HG03060 (cell line): ENCODE measurements at regions not wholly inside any gene's neighbourhood (a gene's known extent, or its start where the extent isn't known, plus 50 kb on each side); places are given as distances from the start of the nearest gene placed in this dataset.
"Not testable (repeated sequence)": the region's sequence is repeated elsewhere in the genome, so short reads cannot be mapped to it uniquely, and the experiment has no call there.

ENCODE experiments used
- ATAC-seq: cut with Tn5 transposase; IDR thresholded peaks from one replicate; pipeline ENCODE4 v1.9.1; 2021; ENCODE audit warnings: low read depth, moderate number of reproducible peaks; ENCODE audit not compliant: unreplicated experiment

DNA sequence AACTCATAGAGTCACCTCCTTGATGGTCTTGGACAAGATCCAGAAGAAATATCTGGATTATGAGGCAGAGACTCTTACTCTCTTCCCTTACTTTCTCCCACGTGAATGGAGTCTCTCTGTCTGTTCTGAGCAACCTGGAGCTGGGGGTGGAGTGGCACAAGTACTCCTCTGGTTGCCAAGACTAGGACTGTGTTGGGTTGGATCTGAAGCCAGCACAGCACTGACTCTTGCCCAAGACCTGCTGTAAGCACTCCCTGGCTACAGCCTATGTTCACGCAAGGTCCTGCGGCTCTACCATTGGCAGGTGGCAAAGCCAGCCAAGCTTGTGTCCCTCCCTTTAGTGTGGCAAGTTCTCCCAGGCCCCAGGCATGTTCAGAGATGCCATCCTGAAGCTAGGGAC lies 488.2 kb upstream of the NRG3 start:
- no peak for ATAC-seq

DNA sequence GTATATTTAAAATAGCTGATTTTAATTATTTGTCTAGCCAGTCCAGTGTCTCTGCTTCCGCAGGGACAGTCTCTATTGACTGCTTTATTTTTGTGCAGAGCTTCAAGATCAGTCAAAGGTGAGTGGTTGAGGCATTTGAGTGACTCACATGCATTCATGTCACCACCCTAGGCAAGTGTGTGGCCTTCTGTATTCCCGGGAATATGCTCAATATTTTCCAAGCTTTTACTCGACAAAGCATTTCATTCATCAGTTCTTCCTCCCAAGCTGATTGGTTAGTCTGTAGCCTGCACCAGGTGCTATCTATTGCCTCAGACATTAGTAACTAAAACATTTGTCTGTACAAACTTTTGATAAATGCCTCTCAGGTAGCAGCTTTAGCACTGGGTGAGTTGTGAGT lies 471.5 kb upstream of the NRG3 start:
- no peak for ATAC-seq

DNA sequence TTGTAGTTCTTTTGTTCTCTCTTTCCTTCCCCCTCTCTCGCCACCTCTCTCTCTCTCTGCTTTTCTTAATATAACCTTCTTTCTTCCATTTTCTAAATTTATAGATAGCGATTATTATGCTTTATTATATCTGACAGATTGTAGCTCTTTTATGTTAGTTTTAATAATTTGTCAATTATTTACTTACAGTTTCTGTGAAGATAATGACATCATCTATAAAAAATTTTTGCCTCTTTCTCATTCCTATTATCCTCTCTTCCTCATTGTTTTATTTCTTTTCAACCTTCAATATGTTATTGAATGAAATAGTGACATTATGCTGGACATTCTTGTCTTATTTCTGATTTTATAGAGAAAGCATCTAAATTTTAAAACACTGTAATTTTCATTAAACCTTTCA lies 469.6 kb upstream of the NRG3 start:
- no peak for ATAC-seq

DNA sequence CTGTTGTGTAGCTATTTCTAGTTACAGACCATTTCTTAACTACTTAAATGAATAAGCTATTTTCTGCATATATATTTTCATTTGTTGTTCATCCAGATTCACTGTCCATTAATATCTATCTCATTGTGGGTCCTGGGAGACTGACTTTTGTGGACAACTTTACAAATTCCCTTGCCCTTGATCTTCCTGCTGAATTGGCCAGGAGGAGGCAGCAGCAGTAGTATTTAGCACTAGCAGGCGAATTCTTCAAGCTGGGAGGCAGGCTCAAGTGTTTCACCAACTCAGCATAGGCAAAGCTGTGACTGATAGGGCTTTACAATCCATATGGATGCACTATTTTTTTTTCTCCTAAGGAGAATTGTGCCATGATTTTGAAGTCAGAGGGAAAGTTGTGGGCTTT lies 461.0 kb upstream of the NRG3 start:
- no peak for ATAC-seq

DNA sequence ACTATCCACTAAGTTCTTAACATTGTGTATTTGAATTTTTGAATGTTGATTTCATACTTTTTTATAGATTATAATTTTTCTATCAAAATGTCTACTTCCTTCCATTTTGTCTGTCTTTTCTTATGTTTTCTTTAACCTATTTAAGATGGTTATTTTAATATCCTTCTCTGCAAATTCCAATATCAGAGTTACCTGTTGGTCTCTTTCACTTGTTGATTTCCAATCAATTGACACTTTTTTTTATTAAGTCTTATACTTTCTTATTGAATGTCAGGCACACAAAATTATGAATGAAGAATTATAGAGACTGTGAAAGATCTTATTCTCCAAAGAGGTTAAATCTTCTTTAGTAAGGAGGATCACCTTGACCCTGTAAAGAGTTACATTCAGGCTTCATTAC lies 448.3 kb upstream of the NRG3 start:
- no peak for ATAC-seq

DNA sequence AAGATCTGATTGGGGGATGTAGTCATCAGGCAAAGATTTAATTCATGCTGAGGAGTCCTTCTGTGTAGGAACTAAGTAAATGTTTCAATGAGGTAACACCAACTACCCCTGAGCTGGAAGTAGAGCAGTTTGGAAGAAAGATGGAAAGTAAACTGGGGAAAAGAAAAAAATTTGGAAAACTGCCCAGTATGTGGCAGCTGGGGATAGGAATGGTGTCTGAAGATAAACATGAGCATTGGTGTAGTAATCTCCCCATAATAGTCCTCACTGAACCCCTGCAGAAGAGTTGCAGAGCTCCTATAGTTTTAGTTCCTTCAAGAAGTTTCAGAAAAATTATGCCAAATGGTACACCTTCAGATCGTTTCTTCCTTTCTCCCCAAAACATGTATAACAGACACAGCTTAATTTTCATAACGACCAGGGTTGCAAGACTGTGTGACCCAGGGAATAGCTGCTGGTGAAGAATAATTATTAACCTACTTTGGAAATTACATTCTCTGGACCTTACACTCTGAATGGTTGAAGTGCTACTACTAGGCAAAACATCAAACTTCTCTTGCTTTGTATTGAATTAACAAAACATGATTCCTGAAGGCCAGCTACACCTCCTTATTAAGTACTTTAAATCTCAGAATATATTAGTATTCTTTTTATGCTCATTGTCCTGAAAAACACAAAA lies 446.4 kb upstream of the NRG3 start:
- no peak for ATAC-seq

DNA sequence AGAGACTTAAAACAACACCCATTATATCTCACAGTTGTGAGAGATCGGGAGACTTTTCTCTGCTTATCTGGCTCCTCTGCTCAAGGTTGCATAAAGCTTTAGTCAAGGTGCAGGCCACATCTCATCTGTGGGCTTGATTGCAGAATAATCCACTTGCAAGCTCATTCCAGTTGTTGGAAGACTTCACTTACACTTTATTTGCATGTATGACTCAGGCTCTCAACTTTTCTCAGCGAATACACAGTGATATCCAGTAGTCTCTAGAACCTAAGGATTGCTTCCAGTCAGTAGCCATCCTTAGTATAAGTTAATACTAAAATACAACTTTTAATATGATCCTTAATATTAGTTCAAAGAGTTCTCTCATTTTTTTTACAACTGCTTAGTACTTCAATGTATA lies 435.5 kb upstream of the NRG3 start:
- no peak for ATAC-seq

DNA sequence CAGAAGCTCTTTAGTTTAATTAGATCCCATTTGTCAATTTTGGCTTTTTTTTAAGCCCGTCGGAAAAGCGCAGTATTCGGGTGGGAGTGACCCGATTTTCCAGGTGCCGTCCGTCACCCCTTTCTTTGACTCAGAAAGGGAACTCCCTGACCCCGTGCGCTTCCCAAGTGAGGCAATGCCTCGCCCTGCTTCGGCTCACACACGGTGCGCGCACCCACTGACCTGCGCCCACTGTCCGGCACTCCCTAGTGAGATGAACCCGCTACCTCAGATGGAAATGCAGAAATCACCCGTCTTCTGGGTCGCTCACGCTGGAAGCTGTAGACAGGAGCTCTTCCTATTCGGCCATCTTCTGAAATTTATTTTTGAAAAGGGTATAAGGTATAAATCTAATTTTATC lies 433.4 kb upstream of the NRG3 start:
- ATAC-seq: not testable (repeated sequence)

DNA sequence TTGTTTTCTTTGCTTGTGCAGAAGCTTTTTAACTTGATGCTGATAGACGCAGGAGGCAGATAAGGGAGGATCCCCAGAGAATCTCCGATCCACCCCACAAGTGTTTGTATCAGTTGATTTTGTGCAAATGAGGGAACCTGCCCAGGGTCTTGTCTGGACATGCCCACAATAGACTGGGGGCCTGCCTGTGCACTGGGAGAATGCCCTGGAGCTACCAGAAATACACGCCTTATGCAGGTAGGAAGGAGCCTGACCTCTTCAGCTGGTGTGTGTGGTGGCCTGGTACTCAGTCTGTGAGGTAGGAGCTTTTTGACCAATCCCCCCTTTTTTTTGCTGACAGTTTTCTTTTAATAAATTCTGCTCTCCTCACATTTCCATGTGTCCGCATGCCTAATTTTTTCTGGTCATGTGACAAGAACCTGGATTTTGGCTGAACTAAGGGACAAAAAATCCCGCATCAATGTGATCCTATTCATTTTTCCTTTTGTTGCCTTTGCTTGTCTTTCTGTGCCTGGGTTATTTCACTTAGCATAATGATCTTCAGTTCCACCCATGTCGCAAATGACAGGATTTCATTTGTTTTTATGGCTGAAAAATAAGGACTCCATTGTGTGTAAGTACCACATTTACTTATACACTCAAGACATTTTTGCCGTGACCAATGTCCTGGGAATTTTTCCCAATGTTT lies 430.6 kb upstream of the NRG3 start:
- ATAC-seq: no peak

DNA sequence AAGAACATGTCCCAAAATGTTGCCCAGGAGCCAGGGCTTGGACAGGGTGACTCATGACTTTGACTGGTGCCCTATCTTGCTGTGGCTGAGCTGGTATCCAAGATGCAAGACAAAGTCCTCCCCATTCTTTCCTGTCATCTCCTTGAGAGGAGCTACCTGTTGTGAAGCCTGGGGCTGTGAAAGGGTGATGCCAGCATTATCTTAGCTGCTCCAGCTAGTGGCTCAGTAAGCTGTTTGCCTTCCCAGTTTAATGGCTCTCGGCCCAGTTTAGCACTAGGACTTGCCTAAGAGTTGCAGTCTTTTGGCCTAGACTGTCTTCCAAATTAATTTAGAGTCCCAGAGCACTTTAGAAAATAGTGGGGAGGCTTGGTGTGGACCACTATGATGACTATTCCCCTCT lies 424.3 kb upstream of the NRG3 start:
- no peak for ATAC-seq

DNA sequence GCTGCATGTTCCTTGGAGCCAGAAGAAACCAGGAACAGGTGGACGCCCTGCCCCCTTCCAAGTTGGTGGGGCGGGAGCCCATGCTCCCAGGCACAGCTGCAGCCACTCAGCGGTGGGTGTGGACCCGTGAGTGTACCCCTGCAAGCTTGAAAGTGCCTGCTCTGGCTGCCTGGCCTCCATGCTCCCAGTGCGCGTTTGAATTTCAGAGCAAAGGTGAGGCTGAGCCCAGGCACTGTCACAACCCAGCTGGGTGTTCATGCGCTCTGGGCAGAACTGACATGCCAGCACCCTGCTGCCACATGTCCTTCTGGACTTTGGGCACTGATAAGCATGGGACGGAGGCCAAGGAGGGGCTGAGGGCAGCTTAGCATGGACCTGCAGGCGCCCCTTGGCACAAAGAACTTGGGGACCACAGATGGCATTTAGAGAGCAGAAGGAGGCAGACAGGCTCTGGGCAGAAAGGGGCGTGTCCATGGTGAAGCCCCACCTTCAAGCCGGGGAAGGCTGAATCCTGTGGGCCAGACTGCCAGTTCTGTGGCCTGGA lies 402.0 kb upstream of the NRG3 start:
- no peak for ATAC-seq

DNA sequence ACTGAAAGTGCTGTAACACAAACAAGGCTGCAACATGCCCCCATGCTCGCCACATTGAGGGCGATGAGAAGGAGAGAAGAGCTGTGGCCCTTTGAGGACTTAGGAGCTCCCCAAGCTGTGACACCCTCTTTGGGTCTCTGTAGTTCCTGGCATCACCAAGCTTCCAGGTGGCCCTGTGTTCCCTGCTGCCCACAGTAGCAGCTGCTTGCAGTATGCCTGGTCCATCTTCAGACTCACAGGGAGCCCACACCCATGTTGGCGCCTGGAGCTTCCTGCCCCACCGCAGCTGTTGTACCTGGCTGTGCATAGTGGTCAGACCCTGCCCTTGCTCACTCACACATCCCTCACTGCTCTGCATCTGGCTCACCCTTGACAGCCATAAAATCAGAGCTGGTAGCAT lies 401.2 kb upstream of the NRG3 start:
- ATAC-seq: no peak

DNA sequence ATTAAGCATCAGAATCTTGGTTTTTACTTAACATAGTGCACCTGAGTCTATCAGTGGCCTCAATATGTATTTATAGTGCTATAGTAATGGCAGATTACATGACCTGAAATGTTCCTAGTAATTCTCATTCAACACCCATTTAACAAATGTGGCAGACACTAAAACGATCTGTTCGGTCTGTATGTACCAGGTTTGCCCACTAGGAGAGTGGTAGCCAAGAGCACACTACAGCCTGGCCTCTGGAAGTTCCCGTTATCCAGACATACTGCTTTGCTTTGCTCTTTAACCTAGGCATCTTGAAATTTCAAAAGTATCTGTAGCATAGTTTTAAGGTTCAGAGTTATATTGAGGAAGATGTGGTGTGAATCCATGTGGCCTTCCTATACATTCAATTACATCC lies 395.7 kb upstream of the NRG3 start:
- ATAC-seq: no peak

DNA sequence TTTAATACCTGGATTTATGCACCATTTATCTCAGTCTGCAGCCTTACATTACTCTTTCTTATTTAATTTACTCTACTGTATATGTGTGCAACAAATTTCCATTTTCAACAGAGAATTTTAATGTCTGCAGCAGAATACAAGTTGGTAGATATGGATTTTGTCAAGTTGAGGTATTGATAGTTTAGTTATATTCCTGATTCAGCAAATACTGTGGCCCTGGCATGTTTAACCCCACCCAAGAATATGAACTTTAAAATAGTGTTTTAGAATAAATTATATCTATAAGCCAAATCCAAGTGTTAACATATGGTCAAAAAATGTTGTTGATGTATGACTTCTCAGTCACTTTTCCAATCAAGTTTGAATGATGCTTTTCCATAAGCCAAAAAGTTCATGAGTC lies 378.4 kb upstream of the NRG3 start:
- no peak for ATAC-seq

DNA sequence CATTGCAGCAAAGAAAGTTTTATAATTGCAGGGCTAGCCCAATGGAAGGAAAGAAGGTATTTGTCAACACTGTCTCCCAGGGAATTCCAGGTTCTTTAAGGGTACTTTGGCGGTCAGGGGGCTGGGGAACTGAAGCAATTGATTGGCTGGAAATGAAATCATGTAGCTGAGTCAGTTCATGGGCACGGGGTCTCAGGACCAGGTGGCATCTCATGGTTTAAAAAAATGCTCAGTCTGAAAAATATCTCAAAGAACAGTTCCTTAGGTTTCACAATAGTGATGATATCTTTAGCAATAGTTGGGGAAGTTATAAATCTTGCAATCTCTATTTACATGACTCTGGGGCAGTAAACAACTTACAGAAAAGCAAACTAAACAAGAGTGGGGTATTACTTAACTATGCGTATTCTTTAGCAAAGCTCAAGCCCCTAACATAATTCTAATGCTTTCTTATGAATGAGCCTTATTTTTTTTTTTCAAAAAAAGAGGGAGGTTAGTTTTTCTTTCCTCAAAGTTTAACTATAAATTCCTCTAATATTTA lies 376.9 kb upstream of the NRG3 start:
- no peak for ATAC-seq

DNA sequence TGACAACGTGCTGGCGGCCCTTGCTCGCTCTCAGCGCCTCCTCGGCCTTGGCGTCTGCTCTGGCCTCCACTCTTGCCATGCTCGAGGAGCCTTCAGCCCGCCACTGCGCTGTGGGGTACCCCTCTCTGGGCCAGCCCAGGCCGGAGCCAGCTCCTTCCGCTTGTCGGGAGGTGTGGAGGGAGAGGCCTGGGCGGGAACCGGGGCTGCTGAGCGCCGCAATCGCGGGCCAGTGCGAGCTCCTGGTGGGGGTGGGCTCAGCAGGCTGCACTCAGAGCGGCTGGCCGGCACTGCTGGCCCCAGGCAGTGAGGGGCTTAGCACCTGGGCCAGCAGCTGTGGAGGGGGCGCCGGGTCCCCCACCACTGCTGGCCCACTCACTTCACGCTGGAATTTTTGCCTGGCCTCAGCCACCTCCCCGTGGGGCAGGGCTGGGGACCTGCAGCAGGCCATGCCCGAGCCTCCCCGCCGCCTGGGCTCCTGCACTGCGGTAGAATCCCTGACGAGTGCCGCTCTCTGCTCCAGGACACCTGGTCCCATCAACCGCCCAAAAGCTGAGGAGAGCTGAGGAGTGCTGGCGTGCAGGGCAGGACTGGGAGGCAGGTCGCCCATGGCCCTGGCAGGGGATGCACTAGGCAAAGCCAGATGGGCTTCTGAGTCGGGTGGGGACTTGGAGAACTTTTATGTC lies 372.2 kb upstream of the NRG3 start:
- no peak for ATAC-seq

DNA sequence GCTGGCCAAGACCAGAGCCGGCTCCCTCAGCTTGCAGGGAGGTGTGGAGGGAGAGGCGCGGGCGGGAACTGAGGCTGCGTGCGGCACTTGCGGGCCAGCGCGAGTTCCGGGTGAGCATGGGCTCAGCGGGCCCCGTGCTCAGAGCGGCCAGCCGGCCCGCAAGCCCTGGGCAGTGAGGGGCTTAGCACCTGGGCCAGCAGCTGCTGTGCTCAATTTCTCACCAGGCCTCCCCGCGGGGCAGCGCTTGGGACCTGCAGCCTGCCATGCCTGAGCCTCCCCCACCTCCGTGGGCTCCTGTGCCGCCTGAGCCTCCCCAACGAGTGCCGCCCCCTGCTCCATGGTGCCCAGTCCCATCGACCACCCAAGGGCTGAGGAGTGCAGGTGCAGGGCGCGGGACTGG lies 369.2 kb upstream of the NRG3 start:
- ATAC-seq: not testable (repeated sequence)

DNA sequence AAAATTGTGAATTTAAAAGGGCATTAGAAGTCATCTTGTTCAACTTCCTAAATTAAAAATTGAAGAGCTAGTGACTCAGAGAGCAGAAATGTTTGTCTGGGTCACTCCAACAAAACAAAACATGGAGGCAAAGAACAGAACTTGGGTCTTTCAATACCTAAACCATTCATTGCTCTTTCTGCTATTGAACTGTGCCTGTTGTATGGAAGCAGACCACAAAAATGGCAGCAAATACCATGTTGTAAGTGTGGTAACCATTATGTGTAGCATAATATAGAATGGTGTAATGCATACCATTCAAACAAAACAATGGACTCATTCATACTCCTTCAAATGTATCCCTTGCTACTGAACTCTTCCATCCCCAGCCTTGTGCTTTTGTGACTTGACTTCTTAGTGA lies 360.2 kb upstream of the NRG3 start:
- ATAC-seq: no peak

DNA sequence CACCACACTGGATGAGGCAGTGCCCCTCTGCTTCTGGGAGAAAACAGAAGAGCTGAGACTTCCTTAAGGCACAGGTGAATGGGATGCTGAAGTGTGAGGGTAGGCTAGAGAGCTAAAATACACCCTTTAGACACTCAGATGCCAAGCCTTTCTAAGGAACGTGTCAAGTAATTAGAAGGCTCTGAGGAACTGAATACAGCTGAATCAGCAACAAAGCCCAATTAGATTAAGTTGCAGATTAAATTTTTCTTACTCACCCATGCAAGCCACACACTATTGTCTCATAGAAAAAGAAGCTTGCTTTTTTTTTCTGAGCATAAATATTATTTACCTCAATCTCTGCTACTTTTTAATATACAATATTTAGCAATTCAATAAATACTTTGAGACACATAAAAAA lies 354.3 kb upstream of the NRG3 start:
- no peak for ATAC-seq

DNA sequence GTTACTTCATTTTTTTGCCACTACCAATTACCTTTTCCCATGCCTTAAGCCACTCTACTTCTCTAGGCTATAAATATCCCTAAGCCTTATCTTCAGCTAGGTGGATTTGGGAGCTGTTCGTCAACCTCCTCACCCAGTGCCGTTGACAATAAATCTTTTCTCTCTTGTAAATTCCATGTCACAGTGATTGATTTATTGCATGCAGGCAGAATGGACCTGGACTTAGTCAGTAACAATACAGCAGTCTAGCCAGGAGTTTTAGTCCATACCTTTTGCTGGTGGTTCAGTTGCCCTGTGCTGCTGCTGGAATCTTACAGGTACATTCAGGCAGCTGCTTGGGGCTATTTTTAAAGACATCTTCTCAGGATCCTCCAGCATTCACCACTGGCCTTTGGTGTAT lies 350.5 kb upstream of the NRG3 start:
- no peak for ATAC-seq

DNA sequence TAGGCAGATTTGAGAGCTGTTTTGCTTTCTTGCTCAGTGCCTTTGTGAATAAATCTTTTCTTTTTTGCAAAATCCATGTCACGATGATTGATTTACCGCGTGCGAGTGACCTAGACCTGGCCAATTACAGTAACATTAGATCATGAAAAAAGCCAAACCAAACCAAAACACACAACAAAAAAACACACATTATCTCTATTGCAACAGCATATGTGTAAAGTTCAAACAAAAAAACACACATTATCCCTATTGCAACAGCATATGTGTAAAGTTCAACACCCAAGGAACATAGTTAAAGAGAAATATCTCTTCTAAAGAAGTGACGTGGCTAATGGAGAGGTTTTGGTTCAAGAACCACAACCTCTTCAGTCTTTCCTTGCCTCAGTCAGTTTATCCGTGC lies 342.6 kb upstream of the NRG3 start:
- no peak for ATAC-seq
